Epidermal melanocyte (primary cell): ENCODE measurements at regions not wholly inside any gene's neighbourhood (a gene's known extent, or its start where the extent isn't known, plus 50 kb on each side); places are given as distances from the start of the nearest gene placed in this dataset.
"Not testable (repeated sequence)": the region's sequence is repeated elsewhere in the genome, so short reads cannot be mapped to it uniquely, and the experiment has no call there.

Experiments used
- DNase-seq: peaks from one replicate; pipeline ENCODE4 v3.0.0; 2011; ENCODE audit warnings: low spot score; ENCODE audit not compliant: insufficient read length

- no peak for DNase-seq
These were observed 275.4 kb downstream of the FAT4 start for GRCh38 chr4:125590158-125590557.

- no peak for DNase-seq
These were observed 276.5 kb downstream of the FAT4 start for GRCh38 chr4:125591290-125591689.

- no peak for DNase-seq
These were observed 279.4 kb downstream of the FAT4 start for GRCh38 chr4:125594056-125594602.

- not testable (repeated sequence) for DNase-seq
These were observed 291.2 kb downstream of the FAT4 start for GRCh38 chr4:125605926-125606325.

GRCh38 chr4:125620066-125620860 is 305.5 kb downstream of the FAT4 start:
- no peak for DNase-seq

- DNase-seq, result no peak
These were observed 310.2 kb downstream of the FAT4 start for GRCh38 chr4:125624951-125625350.

- DNase-seq, result no peak
These were observed 312.2 kb downstream of the FAT4 start for GRCh38 chr4:125626946-125627345.

GRCh38 chr4:125639182-125639621 is 324.4 kb downstream of the FAT4 start:
- DNase-seq, result no peak

GRCh38 chr4:125641611-125642010 is 326.9 kb downstream of the FAT4 start:
- DNase-seq, result no peak

- DNase-seq, result no peak
These were observed 327.9 kb downstream of the FAT4 start for GRCh38 chr4:125642645-125643044.

GRCh38 chr4:125649452-125649851 is 334.7 kb downstream of the FAT4 start:
- DNase-seq, result no peak

GRCh38 chr4:125650557-125650956 is 335.8 kb downstream of the FAT4 start:
- DNase-seq, result no peak

GRCh38 chr4:125651707-125652357 is 337.1 kb downstream of the FAT4 start:
- DNase-seq, result not testable (repeated sequence)

GRCh38 chr4:125658773-125659172 is 344.0 kb downstream of the FAT4 start:
- DNase-seq, result no peak

GRCh38 chr4:125663896-125664767 is 349.4 kb downstream of the FAT4 start:
- DNase-seq, result no peak

- DNase-seq, result no peak
These were observed 351.9 kb downstream of the FAT4 start for GRCh38 chr4:125666635-125667034.

- DNase-seq, result no peak
These were observed 361.4 kb downstream of the FAT4 start for GRCh38 chr4:125676156-125676555.

- no peak for DNase-seq
These were observed 361.8 kb downstream of the FAT4 start for GRCh38 chr4:125676583-125676982.

- no peak for DNase-seq
These were observed 363.0 kb downstream of the FAT4 start for GRCh38 chr4:125677665-125678307.

- no peak for DNase-seq
These were observed 365.2 kb downstream of the FAT4 start for GRCh38 chr4:125679989-125680388.

- no peak for DNase-seq
These were observed 366.5 kb downstream of the FAT4 start for GRCh38 chr4:125681240-125681639.
